ENCODE measurements at regions not wholly inside any gene's neighbourhood (a gene's known extent, or its start where the extent isn't known, plus 50 kb on each side); places are given as distances from the start of the nearest gene placed in this dataset.
A peak's percentile ranks its signal among the peaks of the same experiment; 100 is the strongest.
"Not testable (repeated sequence)": the region's sequence is repeated elsewhere in the genome, so short reads cannot be mapped to it uniquely, and the experiment has no call there.

DNA sequence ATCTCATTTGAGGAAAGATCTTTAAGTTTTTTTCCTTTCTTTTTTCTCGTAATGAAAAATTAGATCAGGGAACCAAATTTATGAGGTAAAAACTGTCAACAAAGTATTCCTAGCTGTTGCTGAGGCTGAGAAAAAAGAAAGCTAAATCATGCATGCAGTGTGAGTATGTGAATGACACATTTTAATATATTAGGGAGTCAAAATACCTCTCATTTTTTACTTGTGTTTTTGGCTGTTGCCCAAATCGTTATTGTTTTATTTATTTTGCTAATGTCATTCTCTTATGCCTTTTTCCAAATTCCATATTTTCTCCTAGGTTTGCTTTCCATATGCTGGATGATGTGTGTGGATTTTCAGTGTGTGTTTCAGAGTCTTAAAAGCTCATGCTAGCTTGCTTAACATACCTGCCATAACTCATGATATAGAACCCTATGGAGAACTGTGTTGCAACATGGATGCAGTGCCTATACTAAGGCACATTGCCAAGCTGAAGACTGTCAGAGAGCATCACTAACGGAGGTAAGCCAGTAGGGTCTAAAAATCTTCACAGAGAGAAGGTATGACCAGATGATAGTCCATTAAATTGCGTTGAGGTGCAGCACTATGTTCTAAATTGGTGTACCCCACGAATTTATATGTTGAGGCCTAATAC is 629.5 kb upstream of the KCNMB2 start:
- Histone ChIP-seq H3K9ac (no peak overlapping the region), H3K27ac (peak overlapping the region; percentile 85), H3K36me3 (ENCODE audit: control insufficient read depth, insufficient read depth, low read length) (no peaks in the 10 kb centered on the region)

DNA sequence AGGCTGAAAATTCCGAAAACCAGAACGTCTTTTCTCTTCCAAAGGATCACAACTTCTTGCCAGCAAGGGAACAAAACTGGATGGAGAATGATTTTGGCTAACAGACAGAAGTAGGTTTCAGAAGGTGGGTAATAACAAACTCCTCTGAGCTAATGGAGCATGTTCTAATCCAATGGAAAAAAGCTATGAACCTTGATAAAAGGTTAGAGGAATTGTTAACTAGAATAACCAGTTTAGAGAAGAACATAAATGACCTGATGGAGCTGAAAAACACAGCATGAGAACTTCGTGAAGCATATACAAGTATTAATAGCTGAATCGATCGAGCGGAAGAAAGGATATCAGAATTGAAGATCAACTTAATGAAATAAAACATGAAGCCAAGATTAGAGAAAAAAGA is 626.7 kb upstream of the KCNMB2 start:
- H2AFZ ChIP-seq; H3K79me2 ChIP-seq; H3K27ac ChIP-seq; H3K4me3 ChIP-seq (ENCODE audit: low read depth, low read length); H3K36me3 ChIP-seq (ENCODE audit: control insufficient read depth, insufficient read depth, low read length); H3K27me3 ChIP-seq (ENCODE audit: control insufficient read depth, insufficient read depth, low read length); H3K9ac ChIP-seq; H3K4me2 ChIP-seq (ENCODE audit: low read length); H3K9me3 ChIP-seq (ENCODE audit: control insufficient read depth, low read length): not testable (repeated sequence)
- peaks cover 26% of the 10 kb centered on the region for H3K4me1 ChIP-seq

More for the DNA sequence above, 629.5 kb upstream of the KCNMB2 start:
- Histone ChIP-seq H3K4me3 (ENCODE audit: low read depth, low read length) (no peak overlapping the region), H3K27me3 (ENCODE audit: control insufficient read depth, insufficient read depth, low read length) (no peaks in the 10 kb centered on the region), H3K4me2 (ENCODE audit: low read length) (no peak overlapping the region), H3K4me1 (peaks cover 30% of the 10 kb centered on the region), H2AFZ (peak overlapping the region; percentile 47), H3K9me3 (ENCODE audit: control insufficient read depth, low read length) (no peaks in the 10 kb centered on the region), H3K79me2 (no peaks in the 10 kb centered on the region)
- TF ChIP-seq, protein P1, sequence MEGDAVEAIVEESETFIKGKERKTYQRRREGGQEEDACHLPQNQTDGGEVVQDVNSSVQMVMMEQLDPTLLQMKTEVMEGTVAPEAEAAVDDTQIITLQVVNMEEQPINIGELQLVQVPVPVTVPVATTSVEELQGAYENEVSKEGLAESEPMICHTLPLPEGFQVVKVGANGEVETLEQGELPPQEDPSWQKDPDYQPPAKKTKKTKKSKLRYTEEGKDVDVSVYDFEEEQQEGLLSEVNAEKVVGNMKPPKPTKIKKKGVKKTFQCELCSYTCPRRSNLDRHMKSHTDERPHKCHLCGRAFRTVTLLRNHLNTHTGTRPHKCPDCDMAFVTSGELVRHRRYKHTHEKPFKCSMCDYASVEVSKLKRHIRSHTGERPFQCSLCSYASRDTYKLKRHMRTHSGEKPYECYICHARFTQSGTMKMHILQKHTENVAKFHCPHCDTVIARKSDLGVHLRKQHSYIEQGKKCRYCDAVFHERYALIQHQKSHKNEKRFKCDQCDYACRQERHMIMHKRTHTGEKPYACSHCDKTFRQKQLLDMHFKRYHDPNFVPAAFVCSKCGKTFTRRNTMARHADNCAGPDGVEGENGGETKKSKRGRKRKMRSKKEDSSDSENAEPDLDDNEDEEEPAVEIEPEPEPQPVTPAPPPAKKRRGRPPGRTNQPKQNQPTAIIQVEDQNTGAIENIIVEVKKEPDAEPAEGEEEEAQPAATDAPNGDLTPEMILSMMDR (IDR thresholded peaks at IDR 0.05) = no peak

DNA sequence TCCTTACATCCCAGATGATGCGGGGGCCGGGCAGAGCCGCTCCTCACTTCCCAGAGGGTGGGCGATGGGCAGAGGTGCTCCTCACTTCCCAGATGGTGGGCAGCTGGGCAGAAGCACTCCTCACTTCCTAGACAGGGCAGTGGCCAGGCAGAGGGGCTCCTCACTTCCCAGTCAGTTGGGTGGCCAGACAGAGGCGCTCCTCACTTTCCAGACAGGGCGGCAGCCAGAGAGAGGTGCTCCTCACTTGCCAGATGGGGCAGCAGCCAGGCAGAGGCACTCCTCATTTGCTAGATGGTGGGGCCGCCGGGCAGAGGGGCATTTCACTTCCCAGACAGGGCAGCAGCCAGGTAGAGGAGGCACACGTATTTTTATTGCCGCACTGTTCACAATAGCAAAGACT is 622.0 kb upstream of the KCNMB2 start:
- no peak overlapping the region for H3K4me3 ChIP-seq (ENCODE audit: low read depth, low read length)
- TF ChIP-seq, protein P1 (IDR thresholded peaks at IDR 0.05) = no peak
- no peak overlapping the region for H3K4me2 ChIP-seq (ENCODE audit: low read length)
- H3K36me3 ChIP-seq (ENCODE audit: control insufficient read depth, insufficient read depth, low read length) = no peaks in the 10 kb centered on the region
- no peak overlapping the region for H3K27ac ChIP-seq
- no peak overlapping the region for H2AFZ ChIP-seq
- no peak overlapping the region for H3K9ac ChIP-seq
- no peaks in the 10 kb centered on the region for H3K79me2 ChIP-seq
- no peaks in the 10 kb centered on the region for H3K4me1 ChIP-seq
- H3K27me3 ChIP-seq (ENCODE audit: control insufficient read depth, insufficient read depth, low read length) = no peaks in the 10 kb centered on the region
- no peaks in the 10 kb centered on the region for H3K9me3 ChIP-seq (ENCODE audit: control insufficient read depth, low read length)

DNA sequence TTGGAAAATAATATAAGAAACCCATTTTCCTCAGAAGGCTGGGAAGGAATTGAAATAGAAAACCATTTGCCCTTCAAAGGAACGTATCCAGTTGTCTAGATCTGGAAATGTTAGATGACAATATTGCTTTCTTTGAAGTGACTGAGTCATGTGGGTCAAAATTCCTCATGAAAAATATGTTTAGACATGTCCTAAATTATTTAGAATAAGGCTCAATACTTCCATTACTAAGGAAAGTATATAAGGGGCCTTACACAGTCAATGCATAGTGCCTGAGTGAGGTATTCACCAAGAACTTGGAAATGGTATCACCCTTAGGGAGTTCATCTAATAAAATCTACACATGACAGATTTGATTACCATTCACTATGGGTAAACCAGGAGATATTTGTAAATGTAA is 619.8 kb upstream of the KCNMB2 start:
- Histone ChIP-seq H3K9me3 (ENCODE audit: control insufficient read depth, low read length) (no peaks in the 10 kb centered on the region), H3K79me2 (no peaks in the 10 kb centered on the region), H3K4me1 (no peaks in the 10 kb centered on the region), H3K4me2 (ENCODE audit: low read length) (no peak overlapping the region), H3K4me3 (ENCODE audit: low read depth, low read length) (no peak overlapping the region), H3K27ac (no peak overlapping the region), H3K9ac (no peak overlapping the region), H3K36me3 (ENCODE audit: control insufficient read depth, insufficient read depth, low read length) (no peaks in the 10 kb centered on the region), H3K27me3 (ENCODE audit: control insufficient read depth, insufficient read depth, low read length) (no peaks in the 10 kb centered on the region), H2AFZ (no peak overlapping the region)
- TF ChIP-seq, protein P1 (IDR thresholded peaks at IDR 0.05) = no peak

DNA sequence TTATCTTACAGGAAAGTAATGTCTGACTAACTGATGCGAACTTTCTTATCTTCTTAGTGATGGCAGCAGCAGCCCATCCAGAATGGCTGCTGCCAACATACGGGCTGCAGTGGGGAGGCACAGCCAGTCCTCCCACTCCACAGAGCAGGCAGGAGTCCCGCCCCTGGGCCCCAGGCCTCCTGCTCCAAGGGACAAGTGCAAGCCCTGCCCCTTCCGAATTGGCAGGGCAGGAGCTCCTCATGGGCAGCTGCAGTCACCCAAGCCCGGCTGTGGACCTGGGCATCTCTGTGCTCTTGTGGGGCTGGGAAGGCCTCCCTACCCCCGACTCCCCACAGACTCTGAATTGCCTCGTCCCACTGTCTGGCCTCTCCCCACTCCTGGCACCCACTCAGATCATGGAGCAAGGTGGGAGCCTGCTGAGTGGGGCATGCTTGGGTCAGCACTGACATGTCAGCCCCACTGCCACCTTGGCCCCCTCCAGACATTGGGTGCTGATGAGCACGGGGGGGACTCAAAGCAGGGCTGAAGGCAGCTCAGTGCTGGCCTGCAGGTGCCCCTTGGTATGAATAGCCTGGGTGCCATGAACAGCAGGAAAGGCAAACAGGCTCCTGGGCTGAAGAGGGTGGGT is 618.9 kb upstream of the KCNMB2 start:
- no peaks in the 10 kb centered on the region for H3K9me3 ChIP-seq (ENCODE audit: control insufficient read depth, low read length)
- no peaks in the 10 kb centered on the region for H3K27me3 ChIP-seq (ENCODE audit: control insufficient read depth, insufficient read depth, low read length)
- TF ChIP-seq, protein P1 (IDR thresholded peaks at IDR 0.05) = no peak
- H3K9ac ChIP-seq = no peak overlapping the region
- H3K79me2 ChIP-seq = no peaks in the 10 kb centered on the region
- no peak overlapping the region for H3K27ac ChIP-seq
- H3K4me3 ChIP-seq (ENCODE audit: low read depth, low read length) = no peak overlapping the region
- no peaks in the 10 kb centered on the region for H3K36me3 ChIP-seq (ENCODE audit: control insufficient read depth, insufficient read depth, low read length)
- H3K4me1 ChIP-seq = no peaks in the 10 kb centered on the region
- peak overlapping the region; percentile 9 for H2AFZ ChIP-seq
- no peak overlapping the region for H3K4me2 ChIP-seq (ENCODE audit: low read length)
